Natural killer cell treated with Interleukin-12 subunit alpha and Interleukin-12 subunit beta and Interleukin-15 and Interleukin-18, amount 100 ng/mL, for 72 hours (primary cell): ENCODE measurements at regions not wholly inside any gene's neighbourhood (a gene's known extent, or its start where the extent isn't known, plus 50 kb on each side); places are given as distances from the start of the nearest gene placed in this dataset.

ENCODE experiments used
- ATAC-seq, 2 donors: fragments of 150-1000 bp; cut with Tn5 transposase in 1 of 2; sonication (Bioruptor Pico), chemical (Tn5 transposase) in 1 of 2; 2 replicates each; pipeline ENCODE4 v1.10.0; 2021
- DNase-seq: peaks from one replicate; pipeline ENCODE4 v3.0.0; 2022; ENCODE audit warnings: low spot score
- H3K27ac Mint-ChIP-seq, 2 donors: 1 replicate in 1 of 2; 2 replicates in 1 of 2; pipeline ENCODE4 v1.8.0; 2022; ENCODE audit warnings: mixed read lengths in 2 of 2, mild to moderate bottlenecking in 1 of 2, moderate library complexity in 1 of 2
- H3K27me3 Mint-ChIP-seq, 2 donors: 1 replicate in 1 of 2; 2 replicates in 1 of 2; pipeline ENCODE4 v1.8.0; 2022; ENCODE audit warnings: mixed read lengths in 2 of 2
- H3K36me3 Mint-ChIP-seq: one replicate; pipeline ENCODE4 v1.8.0; 2022; ENCODE audit warnings: mixed read lengths
- H3K4me1 Mint-ChIP-seq, 2 donors: 1 replicate in 1 of 2; 2 replicates in 1 of 2; pipeline ENCODE4 v1.8.0; 2022; ENCODE audit warnings: low read depth in 2 of 2, mixed read lengths in 2 of 2, mild to moderate bottlenecking in 1 of 2
- H3K4me3 Mint-ChIP-seq: one replicate; pipeline ENCODE4 v1.8.0; 2022; ENCODE audit warnings: mixed read lengths
- H3K9me3 Mint-ChIP-seq: 2 replicates; pipeline ENCODE4 v1.8.0; 2022; ENCODE audit warnings: mixed read lengths

- Mint-ChIP-seq H3K9me3 (peaks cover 3% of the 10 kb centered on the region), H3K4me1 (no peaks in the 10 kb centered on the region), H3K27ac (no peak overlapping the region), H3K27me3 (no peaks in the 10 kb centered on the region), H3K36me3 (no peaks in the 10 kb centered on the region), H3K4me3 (no peak overlapping the region)
- ATAC-seq, result no peak
- DNase-seq, result no peak
Measured at GRCh38 chr4:30783751-30784150, 63.6 kb downstream of the PCDH7 start.

GRCh38 chr4:30789219-30789671 is 69.1 kb downstream of the PCDH7 start:
- DNase-seq (no peak), ATAC-seq (no peak)
- Mint-ChIP-seq H3K36me3 (no peaks in the 10 kb centered on the region), H3K4me3 (no peak overlapping the region), H3K27ac (no peak overlapping the region), H3K4me1 (no peaks in the 10 kb centered on the region), H3K27me3 (no peaks in the 10 kb centered on the region), H3K9me3 (no peaks in the 10 kb centered on the region)

GRCh38 chr4:30790123-30790522 is 70.0 kb downstream of the PCDH7 start:
- no peaks in the 10 kb centered on the region for H3K9me3 Mint-ChIP-seq
- H3K36me3 Mint-ChIP-seq, result no peaks in the 10 kb centered on the region
- no peak overlapping the region for H3K27ac Mint-ChIP-seq
- H3K4me3 Mint-ChIP-seq, result no peak overlapping the region
- H3K4me1 Mint-ChIP-seq, result no peaks in the 10 kb centered on the region
- no peak for DNase-seq
- H3K27me3 Mint-ChIP-seq, result no peaks in the 10 kb centered on the region
- ATAC-seq, result no peak

- DNase-seq, result no peak
- no peaks in the 10 kb centered on the region for H3K4me1 Mint-ChIP-seq
- no peaks in the 10 kb centered on the region for H3K27me3 Mint-ChIP-seq
- H3K9me3 Mint-ChIP-seq, result no peaks in the 10 kb centered on the region
- H3K4me3 Mint-ChIP-seq, result no peak overlapping the region
- ATAC-seq, result no peak
- no peak overlapping the region for H3K27ac Mint-ChIP-seq
- no peaks in the 10 kb centered on the region for H3K36me3 Mint-ChIP-seq
Measured at GRCh38 chr4:30790998-30791397, 70.8 kb downstream of the PCDH7 start.

- Mint-ChIP-seq H3K4me3 (no peak overlapping the region), H3K27me3 (no peaks in the 10 kb centered on the region), H3K36me3 (no peaks in the 10 kb centered on the region), H3K4me1 (no peaks in the 10 kb centered on the region), H3K27ac (no peak overlapping the region), H3K9me3 (peaks cover 6% of the 10 kb centered on the region)
- no peak for ATAC-seq
- DNase-seq, result no peak
Measured at GRCh38 chr4:30792601-30793000, 72.4 kb downstream of the PCDH7 start.

GRCh38 chr4:30801876-30802275 is 81.7 kb downstream of the PCDH7 start:
- Mint-ChIP-seq H3K4me3 (no peak overlapping the region), H3K36me3 (peaks cover 13% of the 10 kb centered on the region), H3K9me3 (peaks cover 26% of the 10 kb centered on the region), H3K4me1 (no peaks in the 10 kb centered on the region), H3K27ac (no peak overlapping the region), H3K27me3 (no peaks in the 10 kb centered on the region)
- no peak for ATAC-seq
- no peak for DNase-seq

- Mint-ChIP-seq H3K27ac (no peak overlapping the region), H3K36me3 (peaks cover 13% of the 10 kb centered on the region), H3K27me3 (no peaks in the 10 kb centered on the region), H3K9me3 (peaks cover 26% of the 10 kb centered on the region), H3K4me3 (no peak overlapping the region), H3K4me1 (no peaks in the 10 kb centered on the region)
- DNase-seq, result no peak
- ATAC-seq, result no peak
Measured at GRCh38 chr4:30802622-30803323, 82.6 kb downstream of the PCDH7 start.

GRCh38 chr4:30808276-30808675 is 88.1 kb downstream of the PCDH7 start:
- peaks cover 4% of the 10 kb centered on the region for H3K36me3 Mint-ChIP-seq
- H3K27me3 Mint-ChIP-seq, result no peaks in the 10 kb centered on the region
- DNase-seq (no peak), ATAC-seq (no peak)
- H3K27ac Mint-ChIP-seq, result no peak overlapping the region
- no peaks in the 10 kb centered on the region for H3K4me1 Mint-ChIP-seq
- no peak overlapping the region for H3K4me3 Mint-ChIP-seq
- peaks cover 9% of the 10 kb centered on the region for H3K9me3 Mint-ChIP-seq

GRCh38 chr4:30811296-30811695 is 91.1 kb downstream of the PCDH7 start:
- H3K36me3 Mint-ChIP-seq, result peaks cover 4% of the 10 kb centered on the region
- no peaks in the 10 kb centered on the region for H3K4me1 Mint-ChIP-seq
- no peak overlapping the region for H3K4me3 Mint-ChIP-seq
- peaks cover 4% of the 10 kb centered on the region for H3K9me3 Mint-ChIP-seq
- DNase-seq (no peak), ATAC-seq (no peak)
- no peaks in the 10 kb centered on the region for H3K27me3 Mint-ChIP-seq
- no peak overlapping the region for H3K27ac Mint-ChIP-seq

GRCh38 chr4:30815685-30816084 is 95.5 kb downstream of the PCDH7 start:
- no peaks in the 10 kb centered on the region for H3K27me3 Mint-ChIP-seq
- DNase-seq, result no peak

GRCh38 chr4:30817447-30817846 is 97.3 kb downstream of the PCDH7 start:
- Mint-ChIP-seq H3K4me3 (no peak overlapping the region), H3K27me3 (no peaks in the 10 kb centered on the region), H3K4me1 (no peaks in the 10 kb centered on the region), H3K27ac (no peak overlapping the region), H3K9me3 (peaks cover 15% of the 10 kb centered on the region), H3K36me3 (peaks cover 6% of the 10 kb centered on the region)
- ATAC-seq (no peak), DNase-seq (no peak)

More at GRCh38 chr4:30815685-30816084, 95.5 kb downstream of the PCDH7 start:
- Mint-ChIP-seq H3K27ac (no peak overlapping the region), H3K4me3 (no peak overlapping the region), H3K36me3 (peaks cover 6% of the 10 kb centered on the region), H3K4me1 (no peaks in the 10 kb centered on the region), H3K9me3 (peaks cover 12% of the 10 kb centered on the region)
- ATAC-seq, result no peak

- H3K4me3 Mint-ChIP-seq, result no peak overlapping the region
- no peak overlapping the region for H3K27ac Mint-ChIP-seq
- no peak for ATAC-seq
- H3K36me3 Mint-ChIP-seq, result peaks cover 6% of the 10 kb centered on the region
- no peak for DNase-seq
- H3K4me1 Mint-ChIP-seq, result no peaks in the 10 kb centered on the region
- H3K27me3 Mint-ChIP-seq, result no peaks in the 10 kb centered on the region
- H3K9me3 Mint-ChIP-seq, result peaks cover 15% of the 10 kb centered on the region
Measured at GRCh38 chr4:30818541-30818940, 98.4 kb downstream of the PCDH7 start.

GRCh38 chr4:30821275-30821674 is 101.1 kb downstream of the PCDH7 start:
- Mint-ChIP-seq H3K27ac (no peak overlapping the region), H3K27me3 (no peaks in the 10 kb centered on the region), H3K9me3 (peaks cover 19% of the 10 kb centered on the region), H3K4me3 (no peak overlapping the region), H3K36me3 (peaks cover 6% of the 10 kb centered on the region), H3K4me1 (no peaks in the 10 kb centered on the region)
- DNase-seq (no peak), ATAC-seq (no peak)

- DNase-seq, result no peak
- Mint-ChIP-seq H3K4me3 (no peak overlapping the region), H3K9me3 (peaks cover 19% of the 10 kb centered on the region), H3K27ac (no peak overlapping the region), H3K27me3 (no peaks in the 10 kb centered on the region), H3K4me1 (no peaks in the 10 kb centered on the region), H3K36me3 (peaks cover 6% of the 10 kb centered on the region)
- no peak for ATAC-seq
Measured at GRCh38 chr4:30821859-30822612, 101.9 kb downstream of the PCDH7 start.
